ENCODE measurements at regions not wholly inside any gene's neighbourhood (a gene's known extent, or its start where the extent isn't known, plus 50 kb on each side); places are given as distances from the start of the nearest gene placed in this dataset.
"Not testable (repeated sequence)": the region's sequence is repeated elsewhere in the genome, so short reads cannot be mapped to it uniquely, and the experiment has no call there.

DNA sequence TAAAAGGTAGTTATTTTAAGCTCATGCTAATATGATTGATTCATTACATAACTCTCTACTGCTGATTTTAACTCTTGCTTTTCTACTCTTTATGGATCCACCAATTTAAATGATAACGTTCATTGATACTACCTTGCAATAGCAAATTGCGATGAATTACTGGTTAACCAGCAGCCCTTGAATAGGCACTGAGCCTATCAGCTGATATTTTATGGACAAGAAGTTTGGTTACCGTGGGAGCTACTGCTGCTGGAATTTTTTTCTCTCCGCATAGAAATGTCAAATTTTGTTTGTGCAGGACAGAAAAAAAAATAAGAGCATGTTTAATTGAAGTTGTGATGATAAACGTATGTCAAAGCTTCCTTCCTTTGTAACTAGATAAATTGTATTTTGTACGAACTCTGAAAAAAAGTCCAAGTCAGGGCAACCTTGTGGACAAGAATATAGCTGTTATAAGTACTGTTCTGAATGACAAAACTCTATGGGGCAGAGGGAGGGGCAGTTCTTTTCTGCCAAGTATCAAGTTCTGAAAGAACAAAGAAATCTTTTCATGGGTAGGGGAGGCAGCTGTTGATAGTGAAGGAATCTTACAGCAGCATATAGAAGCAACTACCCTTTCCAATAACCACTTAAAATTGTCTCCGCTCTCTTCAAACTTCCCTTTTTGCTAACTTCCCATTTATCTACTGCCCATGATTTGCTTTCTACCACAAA lies 434.9 kb upstream of the PABPC4L start:
- no peak for ATAC-seq
- H3K4me1 Mint-ChIP-seq (ENCODE audit: low read depth) = no peaks in the 10 kb centered on the region
- ChIA-PET POLR2A (no interaction called here), CTCF (no interaction called here)
- H3K36me3 Mint-ChIP-seq (ENCODE audit: low read depth) = no peaks in the 10 kb centered on the region
- no peaks in the 10 kb centered on the region for H3K27me3 Mint-ChIP-seq (ENCODE audit: low read depth)
- H3K27ac Mint-ChIP-seq = no peak overlapping the region
- no peak overlapping the region for H3K4me3 Mint-ChIP-seq
- H3K9me3 Mint-ChIP-seq (ENCODE audit: insufficient read depth) = peaks cover 4% of the 10 kb centered on the region
- DNase-seq = no peak

DNA sequence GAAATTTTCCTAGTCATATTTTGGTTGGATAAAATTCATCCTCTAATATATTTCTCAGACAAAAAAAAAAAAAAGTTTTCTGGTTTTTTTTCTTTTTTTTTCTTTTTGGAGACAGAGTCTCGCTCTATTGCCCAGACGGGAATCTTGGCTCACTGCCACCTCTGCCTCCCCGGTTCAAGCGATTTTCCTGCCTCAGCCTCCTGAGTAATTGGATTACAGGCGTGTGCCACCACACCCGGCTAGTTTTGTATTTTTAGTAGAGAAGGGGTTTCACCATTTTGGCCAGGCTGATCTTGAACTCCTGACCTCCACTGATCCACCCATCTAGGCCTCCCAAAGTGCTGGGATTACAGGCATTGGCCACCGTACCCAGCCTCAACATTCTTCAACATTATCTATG lies 432.7 kb upstream of the PABPC4L start:
- no peak for ATAC-seq
- Mint-ChIP-seq H3K27ac (no peak overlapping the region), H3K4me3 (no peak overlapping the region), H3K36me3 (ENCODE audit: low read depth) (no peaks in the 10 kb centered on the region), H3K27me3 (ENCODE audit: low read depth) (no peaks in the 10 kb centered on the region), H3K9me3 (ENCODE audit: insufficient read depth) (peaks cover 4% of the 10 kb centered on the region), H3K4me1 (ENCODE audit: low read depth) (no peaks in the 10 kb centered on the region)
- DNase-seq = no peak
- ChIA-PET CTCF (no interaction called here), POLR2A (no interaction called here)

- H3K4me3 Mint-ChIP-seq = no peak overlapping the region
- no peaks in the 10 kb centered on the region for H3K4me1 Mint-ChIP-seq (ENCODE audit: low read depth)
- CTCF ChIA-PET = no interaction called here
- no peaks in the 10 kb centered on the region for H3K9me3 Mint-ChIP-seq (ENCODE audit: insufficient read depth)
- H3K27me3 Mint-ChIP-seq (ENCODE audit: low read depth) = no peaks in the 10 kb centered on the region
- POLR2A ChIA-PET = no interaction called here
- no peak overlapping the region for H3K27ac Mint-ChIP-seq
- no peak for DNase-seq
- H3K36me3 Mint-ChIP-seq (ENCODE audit: low read depth) = no peaks in the 10 kb centered on the region
- no peak for ATAC-seq
Measured at GRCh38 chr4:134632056-134632455, 430.5 kb upstream of the PABPC4L start.

DNA sequence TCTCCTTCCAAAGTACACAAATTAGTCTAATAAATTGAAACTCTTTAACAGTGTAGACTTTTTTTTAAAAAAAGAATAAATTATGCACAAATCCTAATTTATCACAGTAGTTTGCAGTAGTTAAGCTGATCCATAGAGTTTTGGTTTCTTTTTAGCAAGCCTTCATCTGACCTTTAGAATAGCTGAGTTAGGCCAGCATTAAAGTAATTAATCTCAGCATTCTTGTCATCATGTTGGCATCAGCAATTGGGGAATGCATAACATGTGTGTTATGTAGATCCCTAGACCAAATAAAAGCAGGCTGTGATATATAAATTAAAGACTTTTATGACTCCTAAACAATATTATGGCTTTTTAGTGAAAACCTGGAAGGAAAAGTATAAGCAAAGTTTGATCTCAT lies 426.5 kb upstream of the PABPC4L start:
- ChIA-PET POLR2A (no interaction called here), CTCF (no interaction called here)
- H3K9me3 Mint-ChIP-seq (ENCODE audit: insufficient read depth) = no peaks in the 10 kb centered on the region
- no peak overlapping the region for H3K27ac Mint-ChIP-seq
- H3K27me3 Mint-ChIP-seq (ENCODE audit: low read depth) = no peaks in the 10 kb centered on the region
- H3K4me1 Mint-ChIP-seq (ENCODE audit: low read depth) = no peaks in the 10 kb centered on the region
- no peak overlapping the region for H3K4me3 Mint-ChIP-seq
- no peaks in the 10 kb centered on the region for H3K36me3 Mint-ChIP-seq (ENCODE audit: low read depth)
- ATAC-seq (no peak), DNase-seq (no peak)

GRCh38 chr4:134627366-134627765 lies 425.8 kb upstream of the PABPC4L start:
- Mint-ChIP-seq H3K9me3 (ENCODE audit: insufficient read depth) (no peaks in the 10 kb centered on the region), H3K4me1 (ENCODE audit: low read depth) (no peaks in the 10 kb centered on the region), H3K4me3 (no peak overlapping the region), H3K27ac (no peak overlapping the region), H3K36me3 (ENCODE audit: low read depth) (no peaks in the 10 kb centered on the region), H3K27me3 (ENCODE audit: low read depth) (no peaks in the 10 kb centered on the region)
- CTCF ChIA-PET = no interaction called here
- DNase-seq (no peak), ATAC-seq (no peak)
- POLR2A ChIA-PET = no interaction called here

GRCh38 chr4:134624365-134624764 lies 422.8 kb upstream of the PABPC4L start:
- CTCF ChIA-PET = no interaction called here
- H3K4me3 Mint-ChIP-seq = no peak overlapping the region
- ATAC-seq (no peak), DNase-seq (no peak)
- no peaks in the 10 kb centered on the region for H3K9me3 Mint-ChIP-seq (ENCODE audit: insufficient read depth)
- POLR2A ChIA-PET = no interaction called here
- H3K27me3 Mint-ChIP-seq (ENCODE audit: low read depth) = no peaks in the 10 kb centered on the region
- no peaks in the 10 kb centered on the region for H3K4me1 Mint-ChIP-seq (ENCODE audit: low read depth)
- H3K27ac Mint-ChIP-seq = no peak overlapping the region
- H3K36me3 Mint-ChIP-seq (ENCODE audit: low read depth) = no peaks in the 10 kb centered on the region

DNA sequence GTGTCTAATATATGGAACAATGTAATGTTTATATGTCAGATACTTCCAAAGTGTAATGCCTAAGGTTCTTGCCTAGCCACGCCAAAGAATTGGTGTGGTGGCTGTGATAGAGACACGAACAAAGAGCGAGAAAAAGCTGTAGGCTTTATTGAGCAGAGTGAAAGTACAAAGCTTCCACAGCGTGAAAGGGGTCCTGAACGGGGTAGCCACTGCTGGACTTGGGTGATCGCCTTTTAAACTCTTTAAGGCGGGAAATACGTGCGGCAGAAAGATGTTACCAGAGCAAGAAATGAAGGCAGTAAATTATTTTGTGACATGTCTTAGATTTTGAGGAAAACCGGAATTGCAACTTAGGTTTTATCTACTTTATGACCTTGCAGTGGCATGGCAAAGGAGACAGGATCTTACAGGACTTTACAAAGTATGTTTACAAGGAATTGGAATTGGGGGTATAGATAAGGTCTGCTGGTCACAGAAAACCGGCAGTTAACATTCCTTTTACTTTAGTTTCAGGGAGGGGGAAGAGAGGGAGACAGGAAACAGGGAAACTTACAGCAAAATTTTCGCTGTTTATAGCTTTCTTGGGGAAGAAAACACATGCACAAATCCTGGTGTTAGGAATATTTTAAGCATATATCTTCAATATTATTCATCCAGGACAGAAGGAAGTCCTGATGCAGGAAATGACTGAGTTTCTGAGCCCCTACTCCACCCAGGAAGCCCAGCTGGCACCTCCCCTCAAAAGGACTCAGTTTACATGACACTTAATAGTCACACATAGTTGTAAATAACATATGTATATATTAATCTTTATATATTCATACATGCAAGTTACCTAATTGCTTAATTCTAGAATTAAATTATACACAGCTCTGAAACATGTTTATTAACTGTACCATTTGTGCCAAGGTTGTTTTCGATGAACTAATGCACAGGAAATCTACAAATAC lies 421.3 kb upstream of the PABPC4L start:
- DNase-seq; H3K4me3 Mint-ChIP-seq; H3K9me3 Mint-ChIP-seq (ENCODE audit: insufficient read depth); ATAC-seq; H3K36me3 Mint-ChIP-seq (ENCODE audit: low read depth); H3K4me1 Mint-ChIP-seq (ENCODE audit: low read depth); POLR2A ChIA-PET; H3K27me3 Mint-ChIP-seq (ENCODE audit: low read depth); H3K27ac Mint-ChIP-seq; CTCF ChIA-PET: not testable (repeated sequence)

- ATAC-seq = no peak
- Mint-ChIP-seq H3K4me3 (no peak overlapping the region), H3K36me3 (ENCODE audit: low read depth) (no peaks in the 10 kb centered on the region), H3K9me3 (ENCODE audit: insufficient read depth) (no peaks in the 10 kb centered on the region), H3K27ac (no peak overlapping the region), H3K27me3 (ENCODE audit: low read depth) (no peaks in the 10 kb centered on the region), H3K4me1 (ENCODE audit: low read depth) (no peaks in the 10 kb centered on the region)
- no peak for DNase-seq
- ChIA-PET CTCF (no interaction called here), POLR2A (no interaction called here)
Measured at GRCh38 chr4:134622199-134622598, 420.6 kb upstream of the PABPC4L start.

GRCh38 chr4:134621715-134622114 lies 420.1 kb upstream of the PABPC4L start:
- H3K4me3 Mint-ChIP-seq; H3K9me3 Mint-ChIP-seq (ENCODE audit: insufficient read depth); DNase-seq; CTCF ChIA-PET; H3K27ac Mint-ChIP-seq; ATAC-seq; POLR2A ChIA-PET; H3K27me3 Mint-ChIP-seq (ENCODE audit: low read depth); H3K36me3 Mint-ChIP-seq (ENCODE audit: low read depth); H3K4me1 Mint-ChIP-seq (ENCODE audit: low read depth): not testable (repeated sequence)

DNA sequence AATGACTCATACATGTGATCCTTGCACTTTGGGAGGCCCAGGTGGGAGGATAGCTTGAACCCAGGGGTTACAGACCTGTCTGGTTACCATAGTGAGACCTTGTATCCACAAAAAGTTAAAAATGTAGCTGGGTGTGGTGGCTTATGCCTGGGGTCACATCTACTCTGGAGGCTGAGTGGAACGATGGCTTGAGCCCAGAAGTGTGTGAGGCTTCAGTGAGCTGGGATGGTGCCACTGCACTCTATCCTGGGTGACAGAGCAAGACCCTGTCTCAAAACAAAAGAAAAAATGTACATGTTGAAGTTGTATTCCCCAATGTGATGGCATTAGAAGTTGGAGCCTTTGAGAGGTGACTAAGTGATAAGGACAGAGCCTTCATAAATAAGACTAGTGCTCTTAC lies 409.4 kb upstream of the PABPC4L start:
- H3K36me3 Mint-ChIP-seq (ENCODE audit: low read depth) = no peaks in the 10 kb centered on the region
- DNase-seq (no peak), ATAC-seq (no peak)
- H3K27me3 Mint-ChIP-seq (ENCODE audit: low read depth) = no peaks in the 10 kb centered on the region
- CTCF ChIA-PET = no interaction called here
- H3K4me3 Mint-ChIP-seq = no peak overlapping the region
- H3K27ac Mint-ChIP-seq = no peak overlapping the region
- H3K4me1 Mint-ChIP-seq (ENCODE audit: low read depth) = no peaks in the 10 kb centered on the region
- POLR2A ChIA-PET = no interaction called here
- no peaks in the 10 kb centered on the region for H3K9me3 Mint-ChIP-seq (ENCODE audit: insufficient read depth)

DNA sequence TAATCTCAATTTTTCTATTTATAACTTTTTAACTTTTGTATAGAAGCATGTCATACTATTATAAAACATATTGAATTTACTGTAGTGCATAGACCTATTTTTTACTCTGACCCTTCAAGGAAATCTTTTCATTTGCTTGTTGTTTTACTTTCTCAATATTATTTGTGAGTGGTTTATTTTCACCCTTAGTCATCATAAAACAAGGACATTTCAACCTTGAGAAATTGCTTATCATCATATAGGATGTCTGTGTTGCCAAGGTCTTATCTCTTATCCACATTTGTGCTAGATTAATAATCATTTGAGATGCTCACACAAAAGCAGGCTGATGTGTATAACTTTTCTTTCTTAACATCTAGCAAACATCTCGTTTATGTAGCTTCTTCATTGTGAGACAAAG lies 408.6 kb upstream of the PABPC4L start:
- no peak for ATAC-seq
- ChIA-PET CTCF (no interaction called here), POLR2A (no interaction called here)
- no peaks in the 10 kb centered on the region for H3K27me3 Mint-ChIP-seq (ENCODE audit: low read depth)
- H3K36me3 Mint-ChIP-seq (ENCODE audit: low read depth) = no peaks in the 10 kb centered on the region
- H3K4me3 Mint-ChIP-seq = no peak overlapping the region
- no peak overlapping the region for H3K27ac Mint-ChIP-seq
- no peaks in the 10 kb centered on the region for H3K9me3 Mint-ChIP-seq (ENCODE audit: insufficient read depth)
- DNase-seq = no peak
- no peaks in the 10 kb centered on the region for H3K4me1 Mint-ChIP-seq (ENCODE audit: low read depth)

DNA sequence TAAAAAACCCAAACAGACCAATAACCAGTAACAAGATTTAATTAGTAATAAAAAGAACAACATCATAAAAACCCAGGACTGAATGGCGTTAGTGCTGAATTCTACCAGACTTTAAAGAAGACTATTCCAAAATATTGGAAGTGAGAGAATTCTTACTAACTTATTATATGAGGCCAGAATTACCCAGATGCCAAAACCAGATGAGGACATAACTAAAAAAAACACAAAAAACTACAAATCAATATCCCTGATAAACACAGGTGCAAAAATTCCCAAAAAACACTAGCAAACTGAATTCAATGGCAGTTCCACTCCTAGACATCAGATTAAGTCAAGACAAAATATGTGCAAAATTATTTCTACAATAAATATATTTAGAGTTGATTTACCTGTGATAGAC lies 400.1 kb upstream of the PABPC4L start:
- H3K9me3 Mint-ChIP-seq (ENCODE audit: insufficient read depth) = no peaks in the 10 kb centered on the region
- no peak overlapping the region for H3K27ac Mint-ChIP-seq
- H3K4me1 Mint-ChIP-seq (ENCODE audit: low read depth) = no peaks in the 10 kb centered on the region
- no peaks in the 10 kb centered on the region for H3K27me3 Mint-ChIP-seq (ENCODE audit: low read depth)
- H3K4me3 Mint-ChIP-seq = no peak overlapping the region
- ChIA-PET CTCF (no interaction called here), POLR2A (no interaction called here)
- no peak for DNase-seq
- no peak for ATAC-seq
- no peaks in the 10 kb centered on the region for H3K36me3 Mint-ChIP-seq (ENCODE audit: low read depth)

GRCh38 chr4:134591326-134591725 lies 389.7 kb upstream of the PABPC4L start:
- no peak for DNase-seq
- Mint-ChIP-seq H3K9me3 (ENCODE audit: insufficient read depth) (peaks cover 4% of the 10 kb centered on the region), H3K27me3 (ENCODE audit: low read depth) (no peaks in the 10 kb centered on the region), H3K27ac (no peak overlapping the region), H3K4me1 (ENCODE audit: low read depth) (no peaks in the 10 kb centered on the region), H3K36me3 (ENCODE audit: low read depth) (no peaks in the 10 kb centered on the region), H3K4me3 (no peak overlapping the region)
- ATAC-seq = no peak
- POLR2A ChIA-PET = no interaction called here
- CTCF ChIA-PET = no interaction called here
